ENCODE measurements at regions not wholly inside any gene's neighbourhood (a gene's known extent, or its start where the extent isn't known, plus 50 kb on each side); places are given as distances from the start of the nearest gene placed in this dataset.

GRCh38 chr2:78541451-78542267, 483.8 kb upstream of the REG3G start (continued):
- TF ChIP-seq, protein P1, sequence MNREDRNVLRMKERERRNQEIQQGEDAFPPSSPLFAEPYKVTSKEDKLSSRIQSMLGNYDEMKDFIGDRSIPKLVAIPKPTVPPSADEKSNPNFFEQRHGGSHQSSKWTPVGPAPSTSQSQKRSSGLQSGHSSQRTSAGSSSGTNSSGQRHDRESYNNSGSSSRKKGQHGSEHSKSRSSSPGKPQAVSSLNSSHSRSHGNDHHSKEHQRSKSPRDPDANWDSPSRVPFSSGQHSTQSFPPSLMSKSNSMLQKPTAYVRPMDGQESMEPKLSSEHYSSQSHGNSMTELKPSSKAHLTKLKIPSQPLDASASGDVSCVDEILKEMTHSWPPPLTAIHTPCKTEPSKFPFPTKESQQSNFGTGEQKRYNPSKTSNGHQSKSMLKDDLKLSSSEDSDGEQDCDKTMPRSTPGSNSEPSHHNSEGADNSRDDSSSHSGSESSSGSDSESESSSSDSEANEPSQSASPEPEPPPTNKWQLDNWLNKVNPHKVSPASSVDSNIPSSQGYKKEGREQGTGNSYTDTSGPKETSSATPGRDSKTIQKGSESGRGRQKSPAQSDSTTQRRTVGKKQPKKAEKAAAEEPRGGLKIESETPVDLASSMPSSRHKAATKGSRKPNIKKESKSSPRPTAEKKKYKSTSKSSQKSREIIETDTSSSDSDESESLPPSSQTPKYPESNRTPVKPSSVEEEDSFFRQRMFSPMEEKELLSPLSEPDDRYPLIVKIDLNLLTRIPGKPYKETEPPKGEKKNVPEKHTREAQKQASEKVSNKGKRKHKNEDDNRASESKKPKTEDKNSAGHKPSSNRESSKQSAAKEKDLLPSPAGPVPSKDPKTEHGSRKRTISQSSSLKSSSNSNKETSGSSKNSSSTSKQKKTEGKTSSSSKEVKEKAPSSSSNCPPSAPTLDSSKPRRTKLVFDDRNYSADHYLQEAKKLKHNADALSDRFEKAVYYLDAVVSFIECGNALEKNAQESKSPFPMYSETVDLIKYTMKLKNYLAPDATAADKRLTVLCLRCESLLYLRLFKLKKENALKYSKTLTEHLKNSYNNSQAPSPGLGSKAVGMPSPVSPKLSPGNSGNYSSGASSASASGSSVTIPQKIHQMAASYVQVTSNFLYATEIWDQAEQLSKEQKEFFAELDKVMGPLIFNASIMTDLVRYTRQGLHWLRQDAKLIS (CRISPR knock-in tag; IDR thresholded peaks at IDR 0.05), result 0 out of 2 replicates have a peak, but pooled peaks have one; percentile 51
- TF ChIP-seq SMYD3 (CRISPR knock-in tag; IDR thresholded peaks at IDR 0.05), result peak; percentile 95
- no peak; the same call in 1 of the 2 replicates for TF ChIP-seq KDM4B (CRISPR knock-in tag; IDR thresholded peaks at IDR 0.05)
- TF ChIP-seq ZBTB10 (CRISPR knock-in tag; IDR thresholded peaks at IDR 0.05; ENCODE audit: borderline replicate concordance), result peak; percentile 38; the same call in 1 of the 2 replicates
- no peak for TF ChIP-seq ZBTB34 (CRISPR knock-in tag; IDR thresholded peaks at IDR 0.05)
- no peak for TF ChIP-seq ARID3A (IDR thresholded peaks at IDR 0.05; ENCODE audit: low read depth, low read length)
- TF ChIP-seq ZNF616 (CRISPR knock-in tag; IDR thresholded peaks at IDR 0.05; ENCODE audit: low read depth), result no peak
- no peak for TF ChIP-seq CENPX (CRISPR knock-in tag; IDR thresholded peaks at IDR 0.05)
- TF ChIP-seq ZNF652 (CRISPR knock-in tag; IDR thresholded peaks at IDR 0.05; ENCODE audit: borderline replicate concordance, low read depth), result no peak
- TF ChIP-seq NFKB2 (CRISPR knock-in tag; IDR thresholded peaks at IDR 0.05; ENCODE audit: borderline replicate concordance), result peak; percentile 82; the same call in 1 of the 2 replicates
- no peak for TF ChIP-seq ATF1 (CRISPR knock-in tag; IDR thresholded peaks at IDR 0.05)
- TF ChIP-seq ZNF598 (CRISPR knock-in tag; IDR thresholded peaks at IDR 0.05; ENCODE audit: borderline replicate concordance), result peak; percentile 71; the same call in 1 of the 2 replicates
- 0 out of 2 replicates have a peak, but pooled peaks have one; percentile 69 for TF ChIP-seq ZNF292 (CRISPR knock-in tag; IDR thresholded peaks at IDR 0.05; ENCODE audit: borderline replicate concordance, low read depth)
- no peak for TF ChIP-seq HES4 (CRISPR knock-in tag; IDR thresholded peaks at IDR 0.05; ENCODE audit: borderline replicate concordance)
- TF ChIP-seq ZNF124 (CRISPR knock-in tag; IDR thresholded peaks at IDR 0.05), result peak; percentile 67
- TF ChIP-seq ZNF530 (CRISPR knock-in tag; IDR thresholded peaks at IDR 0.05; ENCODE audit: low read depth), result no peak
- TF ChIP-seq TRIM22 (IDR thresholded peaks at IDR 0.05), result no peak
- no peak for TF ChIP-seq ZNF24 (IDR thresholded peaks at IDR 0.05)

Measured in HepG2 (cell line).